ENCODE measurements at regions not wholly inside any gene's neighbourhood (a gene's known extent, or its start where the extent isn't known, plus 50 kb on each side); places are given as distances from the start of the nearest gene placed in this dataset.

DNA sequence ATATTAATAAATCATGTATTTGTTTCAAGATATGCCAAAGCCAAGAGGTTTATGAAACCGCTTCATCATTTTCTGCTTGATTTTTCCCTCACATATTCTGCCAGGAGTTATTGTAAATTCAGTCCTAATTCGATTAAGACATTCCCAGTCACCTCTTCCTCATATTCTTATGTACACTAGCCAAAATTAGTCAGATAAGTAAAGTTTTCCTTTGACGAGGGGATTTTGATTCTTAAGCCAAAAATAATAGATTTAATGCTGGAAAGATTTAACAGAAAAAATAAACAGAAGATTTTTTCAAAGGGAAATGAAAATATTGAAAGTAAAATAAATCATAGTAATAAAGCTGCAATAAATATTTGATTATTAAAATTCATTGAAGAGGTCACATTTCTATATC, 51.0 kb upstream of the VEGFC start:
- no peak for DNase-seq (ENCODE audit: low read depth in 2 of 2)

DNA sequence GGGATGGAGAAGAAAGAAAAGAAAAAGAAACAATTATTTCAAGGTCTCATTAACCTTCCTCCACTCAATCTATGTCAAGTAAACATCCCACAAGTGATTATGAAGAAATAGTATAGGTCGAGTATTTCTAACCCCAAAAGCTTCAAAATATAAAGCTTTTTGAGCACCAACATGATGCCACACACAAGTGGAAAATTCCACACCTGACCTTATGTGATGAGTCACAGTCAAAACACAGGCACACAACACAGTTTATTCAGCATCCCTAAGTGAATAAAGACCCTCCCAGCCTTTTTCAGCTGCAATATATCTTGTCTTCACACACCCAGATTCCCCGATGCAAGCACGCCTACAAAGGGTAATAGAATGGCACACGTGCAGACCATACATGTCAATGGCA, 51.7 kb upstream of the VEGFC start:
- DNase-seq (ENCODE audit: low read depth in 2 of 2), result no peak

DNA sequence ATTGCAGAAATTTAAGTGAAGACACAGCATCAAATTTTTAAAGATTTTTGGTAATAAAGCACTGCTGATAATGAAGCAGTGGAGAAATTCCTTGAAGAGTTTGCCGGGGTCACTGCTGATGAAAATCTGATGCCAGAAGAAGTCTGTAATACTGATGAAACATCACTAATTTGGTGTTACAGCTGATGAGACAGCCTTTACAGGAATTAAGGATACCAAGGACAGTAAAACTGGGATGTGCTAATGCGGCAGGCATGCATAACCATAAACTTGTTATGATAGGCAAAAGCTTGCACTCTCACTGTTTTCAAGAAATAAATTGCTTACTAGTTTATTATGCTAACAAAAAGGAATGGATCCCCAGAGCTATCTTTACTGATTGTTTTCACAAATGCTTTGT, 52.9 kb upstream of the VEGFC start:
- DNase-seq (ENCODE audit: low read depth in 2 of 2), result peak; percentile 91

DNA sequence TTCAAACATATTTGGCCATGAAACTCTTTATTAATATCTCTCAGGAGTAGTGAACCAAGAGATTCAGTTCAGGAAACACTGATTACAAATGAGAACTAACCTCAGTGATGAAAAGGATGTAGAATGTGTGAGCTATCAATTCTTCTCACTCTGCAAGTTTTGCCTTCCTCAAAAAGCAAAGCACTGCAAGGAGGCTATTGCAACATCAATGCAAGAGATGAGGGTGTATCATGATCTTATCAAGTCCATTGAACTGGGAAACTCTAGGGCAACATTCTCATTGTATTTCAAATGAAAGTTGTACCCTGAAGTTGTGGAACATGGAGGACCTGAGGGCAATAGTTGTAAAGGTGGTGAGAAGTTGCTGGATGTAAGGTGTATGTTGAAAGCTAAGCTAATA, 56.4 kb upstream of the VEGFC start:
- DNase-seq (ENCODE audit: low read depth in 2 of 2), result peak in 1 of 2 experiments; percentile 13

DNA sequence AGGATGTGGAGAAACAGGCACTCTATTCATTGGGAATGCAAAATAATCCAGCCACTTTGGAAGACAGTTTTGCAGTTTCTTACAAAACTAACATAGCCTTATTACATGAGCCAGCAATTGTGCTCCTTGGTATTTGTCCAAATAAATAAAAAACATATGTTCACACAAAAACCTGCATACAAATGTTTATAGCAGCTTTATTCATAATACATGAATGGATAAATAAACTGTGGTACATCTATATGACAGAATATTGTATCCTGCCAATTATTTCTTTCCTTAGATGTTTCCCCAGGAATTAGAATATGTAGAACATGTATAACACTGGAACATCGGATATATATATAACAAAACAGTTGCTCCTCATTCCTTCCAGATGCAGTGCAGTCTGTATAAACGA, 57.7 kb upstream of the VEGFC start:
- DNase-seq (ENCODE audit: low read depth in 2 of 2), result peak in 1 of 2 experiments; percentile 22

DNA sequence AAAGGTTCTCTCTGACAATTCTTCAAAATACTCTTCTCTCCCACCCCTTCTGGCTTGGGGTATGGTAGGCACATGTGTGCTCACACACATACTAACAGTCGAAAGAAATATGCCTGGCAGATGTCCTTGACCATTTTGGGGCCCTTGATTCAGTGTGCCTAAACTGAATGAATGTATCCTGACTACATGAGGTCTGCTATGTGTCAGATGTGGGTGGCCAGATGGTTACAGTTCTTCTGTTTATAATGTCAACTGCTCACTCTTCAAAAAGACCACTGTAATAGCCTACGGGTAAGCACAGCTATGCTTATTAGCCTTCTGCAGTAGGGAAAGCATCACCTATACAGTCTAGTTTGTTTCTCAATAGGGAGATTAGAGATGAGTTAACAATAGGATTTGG, 63.7 kb upstream of the VEGFC start:
- DNase-seq (ENCODE audit: low read depth in 2 of 2), result no peak

DNA sequence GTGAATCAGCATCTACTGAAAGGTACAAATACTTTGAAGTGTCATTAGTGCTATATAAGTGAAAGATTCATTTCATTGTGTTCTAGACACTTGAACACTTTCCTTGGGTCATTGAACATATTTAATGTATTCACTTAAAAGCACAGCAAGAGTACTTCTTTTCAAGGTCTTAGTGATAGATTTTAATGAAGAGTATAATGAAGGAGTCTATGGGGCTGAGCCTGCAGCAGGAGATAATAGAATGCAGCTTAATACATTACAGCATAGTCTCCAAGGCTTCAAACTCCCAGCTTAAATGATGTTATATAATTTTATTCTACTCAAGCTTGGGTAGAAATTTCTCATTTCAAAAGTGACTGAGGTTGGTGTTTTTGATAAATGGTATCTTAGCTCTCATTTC, 66.1 kb upstream of the VEGFC start:
- no peak for DNase-seq (ENCODE audit: low read depth in 2 of 2)

DNA sequence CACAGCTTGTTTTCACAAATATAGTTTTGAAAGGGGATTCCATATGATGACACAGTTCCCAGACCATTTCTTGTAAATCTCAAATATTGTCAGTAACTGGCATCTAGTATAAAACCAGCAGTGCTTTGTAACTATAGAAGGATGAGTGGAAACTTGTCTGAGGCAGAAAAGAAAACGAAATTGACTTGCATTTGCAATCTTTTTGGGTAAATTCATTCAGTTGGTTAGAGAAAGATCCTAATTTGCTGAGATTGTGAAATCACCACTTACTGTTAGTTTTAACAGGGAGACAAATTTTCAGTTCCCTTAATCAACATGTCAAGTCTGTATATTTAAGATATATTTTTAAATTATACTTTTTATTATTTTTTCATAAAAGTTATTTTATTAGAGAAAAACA, 71.5 kb upstream of the VEGFC start:
- no peak for DNase-seq (ENCODE audit: low read depth in 2 of 2)

DNA sequence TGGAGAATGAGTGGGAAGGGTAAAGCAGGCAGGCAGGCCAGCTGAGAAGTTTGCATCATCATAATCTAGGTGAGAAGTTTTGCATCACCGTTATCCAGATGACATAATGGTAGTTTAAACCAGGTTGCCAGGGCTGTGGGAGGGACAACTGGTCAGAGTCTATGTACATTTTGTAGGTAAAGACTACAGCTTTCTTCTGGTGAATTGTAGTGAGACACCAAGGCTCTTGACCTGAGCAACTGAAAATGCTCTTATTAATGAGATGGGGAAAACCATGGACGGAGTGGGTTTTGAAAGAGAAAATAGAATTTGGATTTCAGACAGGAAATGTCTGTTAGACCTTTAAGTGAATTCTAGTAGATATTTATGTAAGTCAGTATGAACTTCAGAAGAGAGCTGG, 76.0 kb upstream of the VEGFC start:
- no peak for DNase-seq (ENCODE audit: low read depth in 2 of 2)

DNA sequence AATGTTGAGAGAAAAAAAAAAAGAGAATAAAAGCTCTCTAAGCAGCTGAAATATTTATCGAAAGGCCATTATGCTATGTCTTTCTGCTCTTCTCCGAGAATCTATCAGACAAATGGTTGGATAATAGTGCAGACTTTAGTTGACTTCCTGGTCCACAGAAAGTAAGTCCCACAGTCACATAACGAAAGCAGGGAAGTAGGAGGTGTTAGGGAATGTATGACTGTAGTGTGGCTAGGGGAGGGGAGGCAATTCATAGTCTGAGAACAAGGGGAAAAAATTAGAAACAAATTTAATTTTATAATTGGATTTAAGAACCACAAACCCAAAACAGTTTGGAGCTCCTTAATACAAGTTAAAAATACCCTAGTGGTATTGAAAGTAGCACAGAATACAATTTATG, 79.7 kb upstream of the VEGFC start:
- DNase-seq (ENCODE audit: low read depth in 2 of 2), result no peak

DNA sequence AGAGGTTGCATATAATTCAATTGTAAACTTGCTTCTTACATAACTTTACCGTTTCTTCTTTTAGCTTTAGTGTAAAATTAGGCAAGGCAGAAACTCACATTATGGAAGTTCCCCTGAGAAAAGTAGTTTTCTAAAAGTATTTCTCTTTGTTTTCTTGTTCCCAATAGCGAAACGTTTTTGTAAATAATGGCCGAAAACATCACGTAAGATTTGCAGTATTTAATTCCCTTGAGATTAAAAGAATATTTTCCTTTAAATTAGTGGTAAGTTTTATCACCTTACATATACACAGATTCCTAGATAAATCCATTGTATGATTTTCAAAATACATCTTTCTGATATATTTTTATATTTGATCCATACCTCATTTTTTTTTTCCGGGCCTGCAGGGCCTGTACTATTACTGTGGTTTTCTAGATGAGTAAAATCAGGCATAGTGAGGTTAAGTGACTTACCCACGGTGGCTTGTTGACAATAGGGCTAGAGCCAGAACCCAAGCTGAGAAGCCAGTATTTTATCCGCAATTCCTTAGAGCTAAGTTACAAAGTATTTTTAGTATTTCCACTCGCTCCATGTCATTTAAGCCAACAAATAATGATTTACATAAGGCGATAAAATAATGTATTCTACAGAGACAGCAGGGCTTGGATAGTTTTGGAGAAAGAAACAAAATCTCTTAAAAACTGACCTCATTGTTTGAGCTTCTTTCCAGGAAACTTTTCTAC, 82.2 kb upstream of the VEGFC start:
- DNase-seq (ENCODE audit: low read depth in 2 of 2), result no peak

DNA sequence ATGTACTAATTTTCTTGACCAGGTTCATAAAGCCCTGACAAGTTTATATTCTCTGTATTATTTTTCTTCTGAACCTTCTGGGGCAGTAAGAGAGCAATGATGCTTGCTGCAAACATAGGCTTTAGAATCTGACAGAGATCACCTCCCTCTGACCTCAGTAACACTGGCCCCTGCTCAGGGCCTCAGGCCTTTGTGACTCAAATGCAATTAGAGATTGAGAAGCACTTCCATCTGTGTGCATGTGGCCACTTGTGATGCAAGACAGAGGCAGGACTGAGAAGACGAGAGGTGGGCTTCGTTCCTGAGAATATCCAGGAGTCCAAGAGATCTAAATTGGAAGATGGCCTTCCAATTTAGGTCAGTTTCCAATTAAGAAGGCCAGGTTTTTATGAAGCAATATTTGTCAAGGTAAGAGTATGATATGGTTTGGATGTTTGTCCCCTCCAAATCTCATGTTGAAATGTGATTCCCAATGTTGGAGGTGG, 82.8 kb upstream of the VEGFC start:
- DNase-seq (ENCODE audit: low read depth in 2 of 2), result no peak

DNA sequence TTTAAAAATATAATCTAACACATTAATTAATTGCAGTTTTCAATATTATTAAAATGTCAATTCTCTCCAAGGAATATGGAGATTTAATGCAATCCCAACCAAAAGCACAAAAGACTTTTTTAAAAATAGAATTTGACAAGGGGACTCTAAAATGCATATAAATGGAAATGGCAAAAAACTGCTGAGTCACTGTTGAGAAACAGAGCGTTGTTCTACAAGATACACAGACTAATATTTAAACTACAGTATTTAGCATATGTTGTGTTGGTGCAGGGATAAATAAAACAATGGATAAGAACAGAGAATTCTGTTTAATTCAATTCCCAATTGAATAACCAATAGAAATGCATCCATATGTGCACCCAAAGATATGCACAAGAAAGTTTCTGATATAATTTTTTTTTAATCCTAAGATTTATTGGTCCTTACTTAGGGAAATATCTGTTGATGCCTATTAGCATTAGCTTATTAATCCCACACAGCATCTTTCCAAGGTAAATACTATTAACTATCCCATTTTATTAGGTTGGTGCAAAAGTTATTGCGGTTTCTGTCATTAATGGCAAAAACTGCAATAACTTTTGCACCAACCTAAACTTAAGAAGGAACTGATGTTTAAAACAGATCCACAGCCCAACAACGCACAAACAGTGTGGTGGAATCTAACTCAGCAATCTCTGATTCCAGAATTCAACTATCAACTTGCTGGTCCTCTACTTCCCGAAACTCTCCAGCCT, 86.8 kb upstream of the VEGFC start:
- no peak for DNase-seq (ENCODE audit: low read depth in 2 of 2)

DNA sequence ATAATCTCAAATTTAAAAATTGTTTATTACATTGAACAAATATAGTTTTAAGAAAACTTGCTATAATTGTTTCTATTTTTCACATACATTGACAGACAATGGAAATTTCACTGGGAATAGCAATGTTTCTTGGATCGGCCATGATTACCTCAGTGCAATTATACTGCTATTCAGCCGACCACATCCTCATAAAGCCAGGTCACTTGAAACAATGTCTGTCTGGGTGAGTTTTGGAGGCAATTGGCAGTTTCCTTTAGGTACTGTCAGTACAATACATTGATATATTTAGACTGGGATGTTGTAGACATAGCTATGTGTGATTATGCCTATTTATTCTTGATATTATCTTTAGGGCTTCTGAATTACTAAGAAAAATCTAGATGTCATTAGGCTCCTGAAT, 89.5 kb upstream of the VEGFC start:
- DNase-seq (ENCODE audit: low read depth in 2 of 2), result no peak

DNA sequence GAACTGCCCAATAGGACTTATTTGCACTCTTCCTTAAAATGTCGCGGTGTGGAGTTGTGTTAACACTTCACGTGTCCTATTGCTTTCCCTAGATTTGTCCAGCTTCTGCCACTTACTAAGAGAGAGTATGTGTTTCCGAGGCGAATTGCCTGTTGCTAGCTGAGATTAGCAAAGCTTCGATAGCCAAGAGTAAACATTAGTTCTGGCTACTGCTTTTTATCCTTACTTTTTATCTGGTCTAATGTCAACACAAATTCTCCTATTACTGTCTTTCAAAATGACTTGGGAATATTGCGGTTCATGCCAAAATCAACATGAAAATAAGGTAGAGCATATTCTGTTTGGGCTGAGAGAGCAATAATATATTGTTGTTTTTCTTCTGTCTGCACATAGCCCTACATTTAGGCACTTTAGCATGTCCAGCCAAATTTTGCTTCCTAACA, 90.4 kb upstream of the VEGFC start:
- no peak for DNase-seq (ENCODE audit: low read depth in 2 of 2)

DNA sequence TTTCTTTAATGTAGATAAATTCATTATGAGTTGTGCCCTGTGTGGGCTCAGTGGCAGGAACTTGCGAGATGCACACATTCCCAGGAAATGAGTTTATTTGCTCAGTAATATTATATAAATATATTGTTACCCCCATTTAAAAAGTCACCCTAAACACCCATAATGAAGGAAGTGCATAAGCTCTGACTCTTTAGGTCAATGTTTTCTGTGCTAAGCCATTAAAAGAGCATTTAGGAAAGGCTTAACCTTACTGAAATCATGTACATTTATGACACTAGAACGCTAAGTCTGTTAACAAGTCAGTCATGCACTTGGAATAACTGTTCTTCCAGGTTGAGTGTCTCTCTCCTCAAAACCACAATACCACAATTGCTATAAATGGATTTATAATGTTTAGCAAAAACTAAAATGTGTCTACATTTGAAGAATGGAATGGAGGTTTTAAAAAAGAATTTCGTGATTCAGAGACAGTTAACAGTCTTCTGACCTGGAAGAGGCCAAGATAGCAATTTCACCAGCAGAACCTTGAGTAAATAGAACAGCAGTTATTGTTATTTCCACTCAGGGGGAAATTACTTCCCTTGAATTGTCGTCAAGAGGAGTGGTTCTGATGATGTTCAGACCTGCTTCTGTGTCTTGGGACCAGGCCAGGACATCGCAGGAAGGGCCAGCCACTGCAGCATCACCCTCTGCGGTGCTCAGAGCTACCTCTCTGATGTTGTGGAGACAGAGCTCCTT, 91.1 kb upstream of the VEGFC start:
- DNase-seq (ENCODE audit: low read depth in 2 of 2), result peak; percentile 96 to 97

DNA sequence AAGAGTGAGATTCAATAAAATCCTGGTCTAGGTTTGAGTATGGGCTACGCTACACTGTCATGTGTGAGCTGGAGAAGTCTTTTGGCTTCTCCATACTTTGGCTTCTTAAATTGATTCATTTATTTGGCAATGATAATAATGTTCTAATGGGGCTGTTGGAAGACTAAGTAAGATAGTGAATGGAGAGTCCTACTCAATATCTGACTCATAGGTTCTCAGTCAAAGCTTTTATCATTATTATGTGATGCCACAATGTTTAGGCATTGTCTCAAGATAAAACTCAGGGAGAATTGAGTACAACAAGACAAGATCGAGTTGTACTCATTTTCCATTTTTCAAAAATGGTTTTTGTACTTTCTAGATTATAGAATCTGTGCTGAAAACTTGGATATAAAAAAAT, 92.5 kb upstream of the VEGFC start:
- DNase-seq (ENCODE audit: low read depth in 2 of 2), result no peak

DNA sequence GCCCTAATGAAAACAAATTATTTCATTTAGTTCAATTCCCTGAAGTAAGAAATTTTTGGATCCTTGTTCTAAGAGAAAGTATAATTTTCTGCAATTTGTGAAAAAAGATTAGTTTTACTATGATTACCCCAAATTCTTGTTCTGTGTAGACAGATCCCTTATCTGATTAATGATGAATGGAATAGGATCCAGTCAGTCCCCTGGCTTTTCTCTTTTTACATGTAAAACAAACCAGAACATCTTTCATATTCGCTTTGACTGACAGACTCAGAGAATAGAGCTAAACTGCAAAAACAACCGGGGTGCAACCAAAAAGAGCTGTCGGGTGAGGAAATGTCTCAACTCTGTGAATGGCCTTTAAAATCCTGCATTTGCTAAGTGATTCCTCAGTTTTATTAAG, 93.4 kb upstream of the VEGFC start:
- DNase-seq (ENCODE audit: low read depth in 2 of 2), result no peak

DNA sequence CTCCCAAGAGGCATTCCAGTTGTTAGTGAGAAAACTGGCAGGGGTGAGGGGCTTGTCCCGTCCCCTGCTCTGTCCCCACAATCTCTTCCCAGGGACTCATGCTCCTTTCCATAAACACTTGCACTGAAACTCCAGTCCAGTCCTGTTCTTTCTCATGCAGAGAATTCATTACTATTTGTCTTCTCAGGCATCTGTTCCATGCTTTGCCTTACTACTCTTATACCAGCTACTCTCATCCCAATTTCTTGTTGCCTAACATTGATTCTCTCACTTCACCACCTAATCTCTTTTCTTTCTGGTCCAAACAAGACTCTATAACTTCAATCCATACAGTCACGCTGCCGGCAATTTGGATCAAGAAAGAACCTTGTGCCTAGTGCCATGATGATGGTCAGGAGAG, 97.1 kb upstream of the VEGFC start:
- DNase-seq (ENCODE audit: low read depth in 2 of 2), result no peak

DNA sequence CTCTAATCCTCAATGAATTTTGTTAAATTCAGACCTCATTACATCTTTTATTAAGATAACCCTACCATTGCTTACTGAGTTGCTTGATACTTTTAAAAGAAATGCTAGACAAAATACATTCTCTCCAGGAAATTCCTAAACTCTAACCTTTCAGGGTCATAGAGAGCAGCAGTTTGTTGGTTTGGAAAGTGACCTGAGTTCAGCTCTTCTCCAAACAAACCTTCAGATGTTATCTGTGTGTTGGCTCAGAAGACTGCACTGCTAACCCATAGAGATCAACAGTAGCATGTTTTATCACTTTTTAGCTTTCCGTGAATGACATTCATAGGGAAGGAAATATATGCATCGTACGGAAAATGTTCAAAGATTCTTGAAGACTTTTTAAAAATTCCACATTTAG, 101.8 kb upstream of the VEGFC start:
- DNase-seq (ENCODE audit: low read depth in 2 of 2), result no peak

DNA sequence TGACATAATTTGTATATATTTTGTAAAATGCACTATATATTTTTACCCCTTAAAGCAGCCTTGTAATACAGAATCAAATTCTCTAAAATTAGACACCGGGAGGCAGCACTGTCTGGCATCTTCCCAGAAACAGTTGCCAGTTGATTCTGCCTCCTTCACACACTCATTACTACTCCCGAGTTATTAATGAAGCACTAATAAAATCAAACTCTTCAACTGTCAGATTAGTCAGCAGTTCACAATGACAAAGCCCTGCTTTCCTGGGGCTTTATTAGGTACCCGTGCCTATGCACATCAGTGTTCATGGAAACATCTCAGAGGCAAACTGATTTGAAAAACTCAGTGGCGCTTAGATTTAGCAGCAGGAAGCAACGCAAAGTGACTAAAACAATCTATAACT, 103.5 kb upstream of the VEGFC start:
- no peak for DNase-seq (ENCODE audit: low read depth in 2 of 2)

DNA sequence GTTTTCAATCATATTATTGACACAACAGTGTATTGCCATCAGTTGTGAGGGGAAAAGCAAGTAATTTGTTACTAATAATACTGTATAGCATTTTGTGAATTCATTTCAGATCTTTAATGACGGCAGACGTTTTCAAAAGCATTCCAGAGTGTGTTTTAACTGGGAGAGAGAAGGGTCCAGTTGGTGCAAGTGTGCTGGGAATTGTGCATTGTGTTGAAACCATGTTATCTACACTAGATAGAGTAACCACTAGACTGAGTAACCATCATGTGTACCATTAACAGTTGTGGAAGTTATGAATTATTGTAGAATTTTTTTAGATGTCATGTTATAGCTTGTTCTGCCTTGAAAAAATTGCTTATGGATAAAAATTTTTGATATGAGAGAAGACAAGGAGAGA, 104.5 kb upstream of the VEGFC start:
- no peak for DNase-seq (ENCODE audit: low read depth in 2 of 2)

DNA sequence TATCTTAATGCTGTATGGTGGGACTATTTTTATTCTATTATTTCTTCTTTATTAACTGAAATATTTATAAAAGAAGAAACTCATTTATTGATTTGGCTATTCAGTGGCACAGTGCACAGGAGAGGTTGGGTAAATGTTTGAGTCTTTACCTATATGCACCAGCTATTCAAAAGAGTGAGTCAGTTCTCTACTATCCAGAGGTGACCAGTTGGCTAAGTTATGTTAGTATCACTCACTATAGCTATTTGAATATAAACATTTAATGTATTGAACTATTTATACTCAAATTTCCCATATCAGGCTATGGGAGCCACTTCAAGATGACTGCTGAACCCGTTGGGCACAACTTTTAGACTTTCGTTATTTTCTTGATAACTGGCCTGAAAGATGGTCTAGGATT, 106.1 kb upstream of the VEGFC start:
- no peak for DNase-seq (ENCODE audit: low read depth in 2 of 2)
